Neutrophil (primary cell): ENCODE measurements at regions not wholly inside any gene's neighbourhood (a gene's known extent, or its start where the extent isn't known, plus 50 kb on each side); places are given as distances from the start of the nearest gene placed in this dataset.

Experiments
- H3K27ac ChIP-seq: fragments of 200-600 bp; sonication (generic); 2 replicates; pipeline ENCODE4 v1.5.1; 2016; ENCODE audit warnings: mild to moderate bottlenecking, moderate library complexity
- H3K27me3 ChIP-seq: fragments of 200-600 bp; sonication (generic); 2 replicates; pipeline ENCODE4 v1.6.0; 2016; ENCODE audit warnings: mild to moderate bottlenecking
- H3K36me3 ChIP-seq: fragments of 200-600 bp; sonication (generic); 2 replicates; pipeline ENCODE4 v1.5.1; 2017
- H3K4me1 ChIP-seq, 2 experiments: fragments of 200-600 bp in 1 of 2; sonication (generic) in 1 of 2; 1 replicate in 1 of 2; 2 replicates in 1 of 2; pipeline versions ENCODE4 v1.5.1 to v1.6.1; 2013 to 2016; ENCODE audit warnings: low read depth in 1 of 2, low read length in 1 of 2, mild to moderate bottlenecking in 1 of 2, moderate library complexity in 1 of 2; ENCODE audit not compliant: control insufficient read depth in 1 of 2, insufficient read depth in 1 of 2
- H3K4me3 ChIP-seq, 2 experiments: fragments of 200-600 bp in 1 of 2; sonication (generic) in 1 of 2; 1 replicate in 1 of 2; 2 replicates in 1 of 2; pipeline ENCODE4 v1.5.1; 2013 to 2016; ENCODE audit warnings: low read depth in 1 of 2, low read length in 1 of 2, mild to moderate bottlenecking in 1 of 2, moderate library complexity in 1 of 2
- H3K9me3 ChIP-seq: fragments of 200-600 bp; sonication (generic); 2 replicates; pipeline ENCODE4 v1.5.1; 2016
- CTCF ChIP-seq: fragments of 200-600 bp; sonication (generic); IDR thresholded peaks from 2 replicates; pipeline ENCODE4 v1.5.1; 2016; ENCODE audit warnings: antibody characterized with exemption

- Histone ChIP-seq H3K27ac (no peak overlapping the region), H3K9me3 (no peaks in the 10 kb centered on the region), H3K4me1 (no peaks in the 10 kb centered on the region), H3K4me3 (no peak overlapping the region), H3K27me3 (no peaks in the 10 kb centered on the region), H3K36me3 (no peaks in the 10 kb centered on the region)
- TF ChIP-seq CTCF = no peak
These were observed 571.2 kb downstream of the BCL11B start for GRCh38 chr14:98700748-98701147.

- TF ChIP-seq CTCF = no peak
- no peaks in the 10 kb centered on the region for H3K9me3 ChIP-seq
- H3K36me3 ChIP-seq = no peaks in the 10 kb centered on the region
- no peaks in the 10 kb centered on the region for H3K27me3 ChIP-seq
- no peaks in the 10 kb centered on the region for H3K4me1 ChIP-seq
- H3K27ac ChIP-seq = no peak overlapping the region
- no peak overlapping the region for H3K4me3 ChIP-seq
These were observed 570.6 kb downstream of the BCL11B start for GRCh38 chr14:98701377-98701776.

- Histone ChIP-seq H3K36me3 (no peaks in the 10 kb centered on the region), H3K27ac (no peak overlapping the region), H3K9me3 (no peaks in the 10 kb centered on the region), H3K27me3 (no peaks in the 10 kb centered on the region), H3K4me3 (no peak overlapping the region), H3K4me1 (no peaks in the 10 kb centered on the region)
- no peak for TF ChIP-seq CTCF
These were observed 567.6 kb downstream of the BCL11B start for GRCh38 chr14:98704441-98704840.

GRCh38 chr14:98705871-98706300 lies 566.1 kb downstream of the BCL11B start:
- H3K27me3 ChIP-seq = no peaks in the 10 kb centered on the region
- H3K36me3 ChIP-seq = no peaks in the 10 kb centered on the region
- no peak overlapping the region for H3K4me3 ChIP-seq
- H3K4me1 ChIP-seq = no peaks in the 10 kb centered on the region
- H3K9me3 ChIP-seq = no peaks in the 10 kb centered on the region
- no peak for TF ChIP-seq CTCF
- no peak overlapping the region for H3K27ac ChIP-seq

- TF ChIP-seq CTCF = no peak
- no peaks in the 10 kb centered on the region for H3K9me3 ChIP-seq
- H3K27ac ChIP-seq = no peak overlapping the region
- H3K4me3 ChIP-seq = no peak overlapping the region
- H3K36me3 ChIP-seq = no peaks in the 10 kb centered on the region
- no peaks in the 10 kb centered on the region for H3K27me3 ChIP-seq
- no peaks in the 10 kb centered on the region for H3K4me1 ChIP-seq
These were observed 564.5 kb downstream of the BCL11B start for GRCh38 chr14:98707522-98707921.

- Histone ChIP-seq H3K27ac (no peak overlapping the region), H3K36me3 (no peaks in the 10 kb centered on the region), H3K9me3 (no peaks in the 10 kb centered on the region), H3K27me3 (no peaks in the 10 kb centered on the region), H3K4me1 (no peaks in the 10 kb centered on the region), H3K4me3 (no peak overlapping the region)
- no peak for TF ChIP-seq CTCF
These were observed 563.4 kb downstream of the BCL11B start for GRCh38 chr14:98708555-98708954.
